GM18951 (cell line): ENCODE measurements at regions not wholly inside any gene's neighbourhood (a gene's known extent, or its start where the extent isn't known, plus 50 kb on each side); places are given as distances from the start of the nearest gene placed in this dataset.

Experiments
- POLR2A ChIP-seq: IDR thresholded peaks from 4 replicates; pipeline ENCODE4 v1.6.1; 2011; ENCODE audit warnings: mild to moderate bottlenecking; ENCODE audit not compliant: insufficient read length, insufficient read depth; ENCODE audit errors: extremely low read depth
- in situ Hi-C: fragments of 300-500 bp; cut with MboI; formaldehyde crosslinking; loops from one replicate; pipeline ENCODE4 v1.12.0; 2022; ENCODE audit warnings: low sequenced_read_pairs, mixed read lengths, inconsistent platforms; ENCODE audit not compliant: unreplicated experiment

DNA sequence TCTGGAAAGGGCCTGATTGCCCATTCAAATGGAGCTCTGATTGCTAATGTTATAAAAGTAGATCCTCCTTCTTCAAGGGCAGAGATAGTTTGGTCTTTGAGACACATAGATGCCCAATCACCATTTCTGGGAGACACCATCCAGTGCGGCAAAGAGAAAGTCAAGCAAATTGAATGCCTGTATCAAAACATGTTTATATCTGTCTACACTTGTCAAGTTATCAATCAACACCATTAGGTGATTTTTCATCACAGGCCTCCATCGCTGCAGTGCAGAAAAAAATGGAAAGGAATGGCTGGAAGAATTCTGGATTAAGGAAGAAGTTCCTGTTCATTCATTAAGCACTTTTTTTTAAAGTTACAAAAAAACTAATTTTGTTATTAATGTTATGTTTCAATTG lies 54.8 kb upstream of the ZFP64 start:
- TF ChIP-seq POLR2A = no peak
- in situ Hi-C loops = no loop called here

DNA sequence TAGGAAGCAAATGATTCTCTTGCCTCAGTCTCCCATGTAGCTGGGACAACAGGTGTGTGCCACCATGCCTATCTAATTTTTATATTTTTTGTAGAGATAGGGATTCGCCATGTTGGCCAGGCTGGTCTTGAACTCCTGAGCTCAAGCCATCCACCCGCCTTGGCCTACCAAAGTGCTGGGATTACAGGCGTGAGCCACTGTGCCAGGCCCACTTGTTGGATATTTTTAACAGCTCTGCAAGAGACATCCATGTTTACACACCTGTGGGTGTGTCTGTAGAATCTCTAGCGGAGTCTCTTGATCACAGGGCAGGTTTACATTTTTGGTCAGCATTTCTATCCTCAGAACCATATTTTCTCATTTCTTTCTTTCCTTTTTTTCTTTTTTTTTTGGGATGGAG lies 53.1 kb upstream of the ZFP64 start:
- in situ Hi-C loops = no loop called here
- no peak for TF ChIP-seq POLR2A

DNA sequence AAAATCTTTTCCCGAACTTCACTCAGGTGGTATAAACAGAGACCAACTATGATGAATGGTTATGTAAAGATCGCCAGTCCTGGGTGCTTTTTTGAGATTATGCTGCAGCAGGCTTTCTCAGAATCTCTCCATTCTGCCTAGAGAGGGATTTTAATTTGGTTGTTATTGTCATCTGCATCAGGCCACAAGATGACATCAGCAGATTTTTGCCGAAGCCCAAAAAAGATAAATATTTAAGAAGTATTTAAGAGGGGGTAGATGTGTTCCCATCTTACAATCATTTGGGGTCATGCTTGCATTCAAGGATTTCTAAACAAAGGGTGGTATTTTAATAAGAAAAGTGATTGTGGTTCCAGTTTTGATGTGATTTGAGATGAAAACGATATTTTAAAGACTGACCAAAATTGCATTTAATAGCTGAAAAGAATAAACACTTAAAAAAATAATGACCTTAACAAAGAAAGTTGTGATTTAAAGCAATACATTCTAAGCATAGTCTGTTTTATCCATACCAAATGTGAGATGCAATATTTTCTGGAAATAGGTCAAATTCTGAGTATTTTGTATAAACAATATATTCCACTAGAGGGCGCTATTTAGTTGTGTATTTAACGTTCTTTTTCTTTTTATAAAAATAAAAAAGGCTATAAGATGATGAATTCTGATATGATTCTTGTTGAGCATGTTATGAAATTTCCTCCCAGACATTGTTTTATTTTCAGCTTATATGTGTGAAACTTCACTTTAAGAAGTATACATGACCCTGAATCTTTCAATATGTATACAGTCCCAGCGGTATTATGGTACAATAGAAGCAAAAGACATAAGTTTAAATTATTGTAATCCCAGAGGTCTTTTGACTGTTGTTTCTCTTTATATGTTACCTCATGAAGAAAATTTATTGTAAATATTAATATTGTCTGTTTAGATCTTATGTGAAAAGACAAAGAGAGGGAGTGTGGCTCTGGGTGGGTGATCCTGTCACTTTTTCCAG lies 51.0 kb upstream of the ZFP64 start:
- no peak for TF ChIP-seq POLR2A
- in situ Hi-C loops = no loop called here
